ENCODE measurements at regions not wholly inside any gene's neighbourhood (a gene's known extent, or its start where the extent isn't known, plus 50 kb on each side); places are given as distances from the start of the nearest gene placed in this dataset.
"Not testable (repeated sequence)": the region's sequence is repeated elsewhere in the genome, so short reads cannot be mapped to it uniquely, and the experiment has no call there.

- no peak for DNase-seq (ENCODE audit: low spot score)
Observed at GRCh38 chr7:130789436-130789835, 55.4 kb upstream of the KLF14 start.

DNA sequence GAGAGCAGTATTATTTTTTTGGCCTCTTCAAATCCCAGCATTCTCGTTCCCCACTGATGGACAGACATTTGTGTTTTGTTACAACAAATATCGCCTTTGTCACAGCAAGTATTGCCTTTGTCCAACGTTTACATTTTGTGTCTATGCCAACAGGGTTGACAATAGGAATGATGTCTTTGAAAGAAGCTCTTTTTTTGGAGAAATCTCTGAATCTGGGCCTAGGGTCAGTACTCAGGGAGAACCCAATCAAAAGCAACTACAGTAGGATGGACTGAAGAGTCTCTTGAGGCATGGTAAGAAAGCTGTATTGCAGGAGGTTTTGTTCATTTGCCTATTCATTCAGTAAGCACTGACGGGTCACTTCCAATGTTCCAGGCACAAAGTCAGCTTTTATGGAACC is 57.7 kb upstream of the KLF14 start:
- no peak for DNase-seq (ENCODE audit: low spot score)

DNA sequence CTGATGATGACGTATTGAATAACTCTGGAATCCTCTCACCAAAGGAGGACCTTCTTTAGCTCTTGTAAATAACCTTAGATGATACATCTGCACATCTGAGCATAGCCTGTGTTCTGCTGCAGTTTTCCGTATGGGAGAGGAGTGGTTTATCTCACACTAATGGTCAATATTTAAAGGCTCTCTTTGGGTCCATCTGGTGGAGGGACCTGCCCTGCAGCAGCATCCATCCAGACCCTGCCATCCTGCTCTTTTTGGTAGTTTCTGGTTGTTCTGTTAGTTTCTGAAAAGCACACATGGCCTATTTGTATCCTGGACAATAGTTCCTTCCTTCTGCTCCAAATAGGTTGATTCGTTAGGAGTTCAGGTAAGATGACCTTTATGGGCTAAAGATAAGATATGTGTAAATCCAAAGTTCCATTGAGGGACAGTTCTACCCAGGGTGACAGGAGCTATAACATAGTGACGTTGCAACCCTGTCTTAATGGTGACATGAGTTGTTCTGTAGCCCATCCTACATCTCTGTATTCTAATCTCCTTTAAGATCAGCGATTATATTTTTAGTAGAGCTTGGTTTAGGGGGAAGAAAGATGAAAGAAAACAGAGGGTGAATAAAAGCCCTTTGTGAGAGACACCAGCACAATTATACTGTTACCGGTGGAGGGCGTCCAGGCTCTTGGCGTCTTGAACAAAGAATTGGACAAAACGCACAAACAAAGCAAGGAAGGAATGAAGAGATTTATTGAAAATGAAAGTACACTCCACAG is 60.0 kb upstream of the KLF14 start:
- DNase-seq (ENCODE audit: low spot score): no peak

- no peak for DNase-seq (ENCODE audit: low spot score)
Observed at GRCh38 chr7:130794619-130794922, 60.6 kb upstream of the KLF14 start.

- not testable (repeated sequence) for DNase-seq (ENCODE audit: low spot score)
Observed at GRCh38 chr7:130796425-130796824, 62.4 kb upstream of the KLF14 start.

- DNase-seq (ENCODE audit: low spot score): no peak
Observed at GRCh38 chr7:130803127-130803526, 69.1 kb upstream of the KLF14 start.

GRCh38 chr7:130804220-130804619 is 70.2 kb upstream of the KLF14 start:
- DNase-seq (ENCODE audit: low spot score): no peak

- DNase-seq (ENCODE audit: low spot score): not testable (repeated sequence)
Observed at GRCh38 chr7:130812819-130813218, 78.8 kb upstream of the KLF14 start.

DNA sequence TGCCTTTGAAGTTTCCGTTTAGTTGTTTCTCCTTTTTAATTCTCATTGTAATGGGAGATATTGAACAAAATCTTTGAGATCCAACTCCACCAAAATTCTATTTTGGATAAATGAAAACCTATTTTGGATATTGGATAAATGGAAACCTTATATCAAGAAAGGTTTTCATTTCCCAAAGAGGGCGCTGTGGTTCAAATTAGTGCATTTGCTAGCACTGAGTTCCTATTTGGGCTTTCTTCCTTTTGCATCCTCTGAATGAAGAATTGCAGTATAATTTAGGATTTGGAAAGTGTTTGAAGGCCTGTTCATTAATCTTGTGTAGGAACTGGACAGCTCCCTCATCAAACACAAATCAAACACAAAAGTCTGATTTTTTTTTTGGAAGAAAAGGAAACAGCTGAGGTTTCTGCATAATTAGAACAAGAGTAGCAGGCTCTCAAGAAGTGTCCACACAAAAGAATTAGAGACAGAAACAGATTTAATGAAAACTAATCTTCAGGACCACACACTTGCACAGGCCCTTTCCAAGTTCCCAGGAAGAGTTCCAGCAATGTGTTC is 80.8 kb upstream of the KLF14 start:
- no peak for DNase-seq (ENCODE audit: low spot score)

- no peak for DNase-seq (ENCODE audit: low spot score)
Observed at GRCh38 chr7:130818056-130818455, 84.0 kb upstream of the KLF14 start.

- DNase-seq (ENCODE audit: low spot score): no peak
Observed at GRCh38 chr7:130821864-130822263, 87.9 kb upstream of the KLF14 start.

DNA sequence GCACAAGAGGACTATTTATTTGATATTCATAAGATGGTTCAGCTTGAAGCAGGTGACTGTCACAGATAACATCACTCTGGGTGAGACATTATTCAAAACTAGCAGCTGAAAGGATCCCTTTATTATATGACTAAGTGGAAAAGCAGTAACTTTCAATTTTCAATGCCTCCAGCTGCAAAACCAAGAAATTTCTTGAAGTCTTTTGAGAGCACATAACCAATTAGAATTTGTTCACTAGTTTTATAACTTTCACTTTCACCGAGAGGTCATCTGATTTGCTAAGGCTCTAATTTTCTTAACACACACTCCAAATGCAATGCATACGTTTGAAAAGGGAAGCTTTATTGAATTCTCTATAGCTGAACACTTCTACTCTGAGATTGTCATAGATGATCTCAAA is 88.6 kb upstream of the KLF14 start:
- DNase-seq (ENCODE audit: low spot score): no peak

DNA sequence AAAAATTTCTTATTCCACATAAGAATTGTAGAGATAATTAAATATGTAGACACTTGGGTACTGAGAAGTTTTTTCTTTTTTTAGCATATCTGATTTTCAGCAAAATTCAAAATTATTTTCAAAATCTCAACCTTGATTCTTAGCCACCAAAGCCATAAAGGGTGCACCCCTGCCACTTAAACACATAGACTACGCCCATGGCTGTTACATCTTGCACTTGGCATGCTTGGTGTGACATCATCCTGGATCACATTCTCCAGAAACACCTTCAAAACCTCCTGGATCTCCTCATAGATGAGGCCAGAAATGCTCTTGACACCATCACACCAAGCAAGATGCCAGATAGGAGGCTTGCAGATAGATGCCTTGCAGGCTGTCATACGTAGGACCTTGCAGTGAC is 89.1 kb upstream of the KLF14 start:
- no peak for DNase-seq (ENCODE audit: low spot score)

DNA sequence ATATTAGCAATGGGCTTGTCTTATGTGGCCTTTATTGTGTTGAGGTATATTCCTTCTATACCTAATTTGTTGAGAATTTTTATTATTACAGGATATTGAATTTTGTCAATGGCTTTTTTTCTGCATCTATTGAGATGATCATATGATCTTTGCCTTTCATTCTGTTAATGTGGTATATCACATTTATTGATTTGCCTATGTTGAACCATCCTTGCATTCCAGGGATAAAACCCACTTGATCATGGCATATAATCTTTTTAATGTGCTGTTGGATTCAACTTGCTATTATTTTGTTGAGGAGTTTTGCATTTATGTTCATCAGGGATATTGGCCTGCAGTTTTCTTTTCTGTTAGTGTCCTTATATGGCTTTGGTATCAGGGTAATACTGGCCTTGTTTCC is 91.8 kb upstream of the KLF14 start:
- DNase-seq (ENCODE audit: low spot score): no peak

DNA sequence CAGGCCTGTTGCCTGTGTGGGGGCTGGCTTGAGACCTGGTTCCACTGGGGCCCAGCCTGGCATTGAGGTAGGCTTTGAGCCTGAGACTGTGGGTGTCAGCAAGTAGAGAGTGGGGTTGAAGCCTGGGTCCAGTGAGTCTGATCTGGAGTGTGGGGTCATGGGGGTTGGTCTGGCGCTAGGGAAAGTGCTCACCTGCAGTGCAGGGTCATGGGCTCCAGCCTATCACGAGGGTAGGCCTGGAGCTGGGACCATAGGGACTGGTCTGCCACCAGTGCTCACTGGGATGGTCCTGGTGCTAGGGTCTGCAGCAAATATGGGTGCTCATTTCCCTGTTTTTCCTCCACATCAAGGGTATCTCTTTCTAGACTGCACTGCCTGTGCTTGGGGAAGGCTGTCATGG is 95.4 kb upstream of the KLF14 start:
- DNase-seq (ENCODE audit: low spot score): no peak

GRCh38 chr7:130831322-130831721 is 97.3 kb upstream of the KLF14 start:
- DNase-seq (ENCODE audit: low spot score): no peak

GRCh38 chr7:130831817-130832481 is 97.9 kb upstream of the KLF14 start:
- DNase-seq (ENCODE audit: low spot score): no peak

DNA sequence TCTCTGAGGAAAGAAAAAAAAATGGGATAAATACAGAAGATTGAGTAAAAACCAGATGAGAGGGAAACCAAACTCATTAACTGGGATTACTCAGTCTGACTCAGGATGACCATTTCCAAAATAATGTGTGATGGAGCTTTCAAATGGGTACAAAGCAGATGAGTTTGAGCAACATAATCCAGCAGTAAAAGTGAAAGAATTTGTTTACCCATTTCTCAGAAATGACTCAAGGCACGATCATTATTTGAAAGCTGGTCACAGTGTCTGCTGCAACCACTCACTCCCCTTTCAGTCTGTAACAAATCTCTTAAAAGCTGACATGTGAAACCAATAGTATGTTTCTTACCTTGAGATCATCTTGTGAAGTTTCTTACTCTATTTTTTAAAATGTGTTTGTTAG is 104.7 kb upstream of the KLF14 start:
- DNase-seq (ENCODE audit: low spot score): no peak

DNA sequence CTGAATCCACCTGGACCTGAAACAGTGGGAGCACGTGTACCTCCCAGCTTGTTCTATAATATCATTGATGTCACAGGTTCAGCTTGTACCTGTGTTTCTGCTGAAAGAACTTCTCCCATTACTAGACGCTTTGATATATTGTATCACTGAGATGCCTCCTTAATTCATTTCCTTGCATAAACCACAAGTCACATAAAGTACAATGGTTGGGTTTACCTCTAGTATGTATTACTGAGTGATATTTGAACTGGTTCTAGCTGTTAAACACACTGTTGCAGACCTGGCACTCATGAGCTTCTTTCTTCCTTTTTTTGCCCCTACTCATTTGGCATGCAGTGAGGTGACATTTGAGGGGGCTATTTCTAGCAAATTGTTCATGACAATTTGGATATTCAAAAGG is 106.6 kb upstream of the KLF14 start:
- no peak for DNase-seq (ENCODE audit: low spot score)

DNA sequence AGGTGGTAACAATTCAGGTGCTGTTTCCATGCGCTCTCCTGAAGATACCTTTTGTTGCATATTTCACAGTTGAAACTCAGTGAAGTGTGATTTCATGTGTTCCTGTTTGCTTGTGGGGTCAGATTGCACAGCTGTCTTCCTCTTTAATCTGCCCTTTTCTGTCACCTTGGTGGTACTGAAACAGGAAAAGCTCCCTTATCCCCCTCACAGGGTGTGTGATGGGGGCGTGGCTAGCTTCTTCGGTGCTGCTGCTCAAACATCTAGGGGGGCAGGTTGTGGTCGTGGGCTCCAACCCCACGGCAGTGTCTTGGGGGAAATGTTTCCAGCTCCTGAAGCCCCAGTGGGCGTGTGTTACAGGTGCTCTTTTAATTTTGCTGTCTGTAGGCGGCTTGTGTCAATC is 107.4 kb upstream of the KLF14 start:
- no peak for DNase-seq (ENCODE audit: low spot score)

DNA sequence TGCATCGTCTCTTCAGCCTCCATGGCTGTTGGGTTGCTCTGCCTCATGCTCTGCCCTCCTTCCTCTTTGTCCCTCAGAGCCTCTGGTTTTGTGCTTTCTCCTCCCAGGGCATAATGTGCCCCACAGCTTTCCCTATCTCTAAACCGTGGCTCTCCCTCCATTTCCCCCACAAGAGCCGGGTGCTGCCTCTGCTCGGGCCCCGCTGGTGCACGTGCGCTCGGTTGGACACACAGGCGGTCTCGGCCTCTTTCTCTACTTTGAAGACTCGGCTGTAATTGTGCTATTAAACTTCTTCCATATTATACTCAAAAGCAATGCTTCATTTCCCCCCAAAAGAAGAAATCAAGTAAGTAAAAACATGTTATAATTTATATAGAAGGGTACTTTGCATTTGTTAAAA is 109.7 kb upstream of the KLF14 start:
- no peak for DNase-seq (ENCODE audit: low spot score)

DNA sequence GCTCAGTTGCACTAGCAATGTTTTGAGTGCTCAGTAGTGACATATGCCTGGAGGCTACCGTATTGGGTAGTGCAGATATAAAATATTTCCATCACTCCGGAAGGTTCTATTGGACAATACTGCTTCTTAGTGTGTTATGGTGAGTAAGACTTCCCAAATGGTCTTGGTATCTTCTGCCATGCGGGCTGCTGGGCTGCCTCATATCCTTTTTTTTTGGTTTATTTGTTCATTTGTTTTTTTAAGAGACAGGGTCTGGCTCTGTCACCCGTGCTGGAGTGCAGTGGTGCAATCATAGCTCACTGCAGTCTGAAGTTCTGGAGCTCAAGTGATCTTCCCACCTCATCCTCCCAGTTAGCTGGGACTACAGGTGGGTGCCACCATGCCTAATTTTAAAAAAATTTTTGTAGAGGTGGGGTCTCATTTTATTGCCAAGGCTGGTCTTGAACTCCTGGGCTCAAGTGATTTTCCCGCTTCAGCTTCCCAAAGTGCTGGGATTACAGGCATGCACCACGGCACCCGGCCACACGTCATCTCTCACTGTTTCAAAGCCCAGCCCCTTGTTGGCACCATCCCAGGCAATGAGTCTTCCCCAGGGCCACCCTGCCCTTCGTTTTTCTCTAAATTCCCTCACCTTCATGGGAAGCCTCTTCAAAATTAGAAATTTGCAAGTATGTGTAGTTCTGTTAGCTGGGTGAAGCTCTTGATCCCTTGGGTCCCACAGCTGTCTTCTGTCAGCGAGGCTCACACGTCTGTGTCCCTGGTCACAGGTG is 111.0 kb upstream of the KLF14 start:
- DNase-seq (ENCODE audit: low spot score): no peak
